Sigmoid colon (tissue), 4 donors: ENCODE measurements at regions not wholly inside any gene's neighbourhood (a gene's known extent, or its start where the extent isn't known, plus 50 kb on each side); places are given as distances from the start of the nearest gene placed in this dataset.
"Not testable (repeated sequence)": the region's sequence is repeated elsewhere in the genome, so short reads cannot be mapped to it uniquely, and the experiment has no call there.

Experiments
- POLR2A ChIP-seq, 2 donors: fragments of 450-650 bp; IDR thresholded peaks; one replicate each; pipeline ENCODE4 v1.6.1; 2016; ENCODE audit warnings: antibody characterized with exemption in 2 of 2, mild to moderate bottlenecking in 2 of 2, moderate library complexity in 2 of 2
- POLR2AphosphoS5 ChIP-seq, 4 donors: sonication (generic); formaldehyde crosslinking; IDR thresholded peaks; one replicate each; pipeline ENCODE4 v1.6.1; 2017; ENCODE audit warnings: antibody characterized with exemption in 4 of 4
- TF ChIP-seq, protein P1 (sequence below), 4 experiments: fragments of 450-650 bp in 3 of 4; fragments of 200-600 bp in 1 of 4; IDR thresholded peaks; one replicate each; pipeline ENCODE4 v1.5.1; 2016 to 2019; ENCODE audit warnings: antibody characterized with exemption in 4 of 4, mild to moderate bottlenecking in 3 of 4, moderate library complexity in 2 of 4

DNA sequence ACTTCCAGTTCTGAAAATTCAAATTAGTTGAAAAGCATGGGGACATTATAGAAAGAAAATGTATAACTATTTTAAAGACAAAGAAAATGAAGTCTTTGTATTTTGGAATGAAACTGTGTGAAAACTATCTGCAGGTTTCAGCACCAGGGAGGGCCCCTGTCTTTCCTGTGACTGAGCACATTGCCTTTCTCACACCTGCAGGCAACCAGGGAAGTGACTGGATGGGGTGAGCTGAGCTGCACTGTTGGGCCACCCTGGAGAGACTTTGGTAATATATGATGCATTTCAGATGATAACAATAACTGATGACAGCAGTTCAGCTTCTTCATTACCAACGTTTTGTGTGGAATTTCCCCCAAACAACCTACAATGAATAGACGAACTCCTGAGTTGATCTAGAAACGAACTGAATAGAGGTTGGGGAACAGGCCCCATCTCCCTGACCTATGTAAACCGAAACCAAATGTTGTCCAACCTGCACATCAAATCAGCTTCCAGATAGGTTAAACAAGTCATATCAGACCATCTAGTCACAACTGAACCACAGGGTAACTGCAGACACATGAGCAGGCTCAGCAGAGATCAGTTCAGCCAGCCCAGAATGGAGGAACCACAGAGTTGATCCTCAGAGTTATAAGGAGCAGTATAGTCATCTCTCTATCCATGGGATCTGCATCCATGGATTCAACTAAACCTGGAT is 1402.2 kb downstream of the RPIA start:
- TF ChIP-seq, protein P1, sequence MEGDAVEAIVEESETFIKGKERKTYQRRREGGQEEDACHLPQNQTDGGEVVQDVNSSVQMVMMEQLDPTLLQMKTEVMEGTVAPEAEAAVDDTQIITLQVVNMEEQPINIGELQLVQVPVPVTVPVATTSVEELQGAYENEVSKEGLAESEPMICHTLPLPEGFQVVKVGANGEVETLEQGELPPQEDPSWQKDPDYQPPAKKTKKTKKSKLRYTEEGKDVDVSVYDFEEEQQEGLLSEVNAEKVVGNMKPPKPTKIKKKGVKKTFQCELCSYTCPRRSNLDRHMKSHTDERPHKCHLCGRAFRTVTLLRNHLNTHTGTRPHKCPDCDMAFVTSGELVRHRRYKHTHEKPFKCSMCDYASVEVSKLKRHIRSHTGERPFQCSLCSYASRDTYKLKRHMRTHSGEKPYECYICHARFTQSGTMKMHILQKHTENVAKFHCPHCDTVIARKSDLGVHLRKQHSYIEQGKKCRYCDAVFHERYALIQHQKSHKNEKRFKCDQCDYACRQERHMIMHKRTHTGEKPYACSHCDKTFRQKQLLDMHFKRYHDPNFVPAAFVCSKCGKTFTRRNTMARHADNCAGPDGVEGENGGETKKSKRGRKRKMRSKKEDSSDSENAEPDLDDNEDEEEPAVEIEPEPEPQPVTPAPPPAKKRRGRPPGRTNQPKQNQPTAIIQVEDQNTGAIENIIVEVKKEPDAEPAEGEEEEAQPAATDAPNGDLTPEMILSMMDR (IDR thresholded peaks at IDR 0.05) = not testable (repeated sequence)
- not testable (repeated sequence) for TF ChIP-seq POLR2A, POLR2AphosphoS5 (IDR thresholded peaks at IDR 0.05)
